Smooth muscle cell (in vitro differentiated cells): ENCODE measurements at regions not wholly inside any gene's neighbourhood (a gene's known extent, or its start where the extent isn't known, plus 50 kb on each side); places are given as distances from the start of the nearest gene placed in this dataset.

ENCODE experiments used
- DNase-seq: peaks from one replicate; lab custom pipeline; 2025; ENCODE audit not compliant: unreplicated experiment; lab: John Stamatoyannopoulos, UW
- H2AFZ ChIP-seq: fragments of 200-600 bp; sonication (generic); 2 replicates; pipeline ENCODE4 v1.6.0; 2016; ENCODE audit warnings: antibody characterized with exemption, low read depth, mild to moderate bottlenecking
- H3F3A ChIP-seq: fragments of 200-600 bp; sonication (generic); 2 replicates; pipeline ENCODE4 v1.6.0; 2017; ENCODE audit warnings: antibody characterized with exemption, low read depth
- H3K27ac ChIP-seq: fragments of 200-600 bp; sonication (generic); 2 replicates; pipeline ENCODE4 v1.5.1; 2016; ENCODE audit warnings: low read depth, mild to moderate bottlenecking
- H3K27me3 ChIP-seq: fragments of 200-600 bp; sonication (generic); 2 replicates; pipeline ENCODE4 v1.6.1; 2016; ENCODE audit warnings: low read depth, mild to moderate bottlenecking
- H3K36me3 ChIP-seq: fragments of 200-600 bp; sonication (generic); 2 replicates; pipeline ENCODE4 v1.5.1; 2016; ENCODE audit warnings: low read depth
- H3K4me1 ChIP-seq: fragments of 200-600 bp; sonication (generic); 2 replicates; pipeline ENCODE4 v1.5.1; 2016; ENCODE audit warnings: low read depth
- H3K4me2 ChIP-seq: fragments of 200-600 bp; sonication (generic); 2 replicates; pipeline ENCODE4 v1.6.0; 2016; ENCODE audit warnings: mild to moderate bottlenecking
- H3K4me3 ChIP-seq: fragments of 200-600 bp; sonication (generic); 2 replicates; pipeline ENCODE4 v1.5.1; 2016; ENCODE audit warnings: mild to moderate bottlenecking
- H3K79me2 ChIP-seq: fragments of 200-600 bp; sonication (generic); 2 replicates; pipeline ENCODE4 v1.6.0; 2016; ENCODE audit warnings: low read depth, mild to moderate bottlenecking
- H3K9ac ChIP-seq: fragments of 200-600 bp; sonication (generic); 2 replicates; pipeline ENCODE4 v1.6.0; 2016; ENCODE audit warnings: low read depth
- H3K9me3 ChIP-seq: fragments of 200-600 bp; sonication (generic); replicated peaks from 2 replicates; pipeline ENCODE4 v1.5.1; 2016; ENCODE audit warnings: low read depth
- H4K20me1 ChIP-seq: fragments of 200-600 bp; sonication (generic); 2 replicates; pipeline ENCODE4 v1.6.0; 2016; ENCODE audit warnings: low read depth
- CTCF ChIP-seq: fragments of 200-600 bp; sonication (generic); IDR thresholded peaks from 2 replicates; pipeline ENCODE4 v1.5.1; 2017; ENCODE audit warnings: borderline replicate concordance, mild to moderate bottlenecking, antibody characterized with exemption; ENCODE audit not compliant: insufficient read depth, poor library complexity, severe bottlenecking
- WGBS: methylation state at CpG from one replicate; pipeline ENCODE4 v1.1.7; 2016; ENCODE audit warnings: low lambda C conversion rate; 5-methylcytosine and 5-hydroxymethylcytosine counted together

GRCh38 chr20:55685425-55685824, 319.9 kb downstream of the CBLN4 start:
- WGBS = 85% methylated on average over 4 of the region's 4 CpGs
- H3K9me3 ChIP-seq = no peaks in the 10 kb centered on the region

GRCh38 chr20:55684578-55684977, 320.7 kb downstream of the CBLN4 start:
- no peaks in the 10 kb centered on the region for H3K27me3 ChIP-seq
- WGBS = 77% methylated on average over 4 of the region's 4 CpGs
- TF ChIP-seq CTCF = no peak
- no peaks in the 10 kb centered on the region for H3F3A ChIP-seq
- H3K36me3 ChIP-seq = no peaks in the 10 kb centered on the region
- no peak for DNase-seq
- H3K4me1 ChIP-seq = no peaks in the 10 kb centered on the region
- H3K4me2 ChIP-seq = no peak overlapping the region
- H3K79me2 ChIP-seq = no peaks in the 10 kb centered on the region
- H3K9ac ChIP-seq = no peak overlapping the region
- H4K20me1 ChIP-seq = no peaks in the 10 kb centered on the region
- no peak overlapping the region for H3K4me3 ChIP-seq
- no peak overlapping the region for H3K27ac ChIP-seq
- H2AFZ ChIP-seq = no peak overlapping the region
- no peaks in the 10 kb centered on the region for H3K9me3 ChIP-seq

More at GRCh38 chr20:55685425-55685824, 319.9 kb downstream of the CBLN4 start:
- TF ChIP-seq CTCF = no peak
- no peaks in the 10 kb centered on the region for H3K4me1 ChIP-seq
- H3K36me3 ChIP-seq = no peaks in the 10 kb centered on the region
- H3K27me3 ChIP-seq = no peaks in the 10 kb centered on the region
- no peak overlapping the region for H3K9ac ChIP-seq
- no peaks in the 10 kb centered on the region for H3F3A ChIP-seq
- DNase-seq = no peak
- no peak overlapping the region for H3K4me2 ChIP-seq
- no peaks in the 10 kb centered on the region for H3K79me2 ChIP-seq
- no peaks in the 10 kb centered on the region for H4K20me1 ChIP-seq
- H2AFZ ChIP-seq = no peak overlapping the region
- H3K27ac ChIP-seq = no peak overlapping the region
- no peak overlapping the region for H3K4me3 ChIP-seq

- Histone ChIP-seq H3K9me3 (no peaks in the 10 kb centered on the region), H3K9ac (no peak overlapping the region), H3K36me3 (no peaks in the 10 kb centered on the region), H3F3A (no peaks in the 10 kb centered on the region), H3K27ac (no peak overlapping the region), H3K4me2 (no peak overlapping the region), H3K79me2 (no peaks in the 10 kb centered on the region), H3K4me3 (no peak overlapping the region), H3K27me3 (no peaks in the 10 kb centered on the region), H4K20me1 (no peaks in the 10 kb centered on the region), H2AFZ (no peak overlapping the region), H3K4me1 (no peaks in the 10 kb centered on the region)
- WGBS = 85% methylated on average over 5 of the region's 5 CpGs
- TF ChIP-seq CTCF = no peak
- no peak for DNase-seq
Observed at GRCh38 chr20:55678970-55679667, 326.2 kb downstream of the CBLN4 start.

GRCh38 chr20:55678126-55678525, 327.2 kb downstream of the CBLN4 start:
- no peak overlapping the region for H3K4me3 ChIP-seq
- no peaks in the 10 kb centered on the region for H3K4me1 ChIP-seq
- H4K20me1 ChIP-seq = no peaks in the 10 kb centered on the region
- H3K4me2 ChIP-seq = no peak overlapping the region
- H3K36me3 ChIP-seq = no peaks in the 10 kb centered on the region
- H3K9ac ChIP-seq = no peak overlapping the region
- no peak overlapping the region for H2AFZ ChIP-seq
- H3K27ac ChIP-seq = no peak overlapping the region
- DNase-seq = no peak
- 75% methylated on average over 3 of the region's 3 CpGs for WGBS
- TF ChIP-seq CTCF = no peak
- no peaks in the 10 kb centered on the region for H3F3A ChIP-seq
- no peaks in the 10 kb centered on the region for H3K27me3 ChIP-seq
- no peaks in the 10 kb centered on the region for H3K9me3 ChIP-seq
- H3K79me2 ChIP-seq = no peaks in the 10 kb centered on the region
